T47D (cell line): ENCODE measurements at regions not wholly inside any gene's neighbourhood (a gene's known extent, or its start where the extent isn't known, plus 50 kb on each side); places are given as distances from the start of the nearest gene placed in this dataset.
"Not testable (repeated sequence)": the region's sequence is repeated elsewhere in the genome, so short reads cannot be mapped to it uniquely, and the experiment has no call there.

Experiments used
- DNase-seq, 2 experiments: peaks; one replicate each; pipeline versions ENCODE4 v3.0.0 to v3.0.0-alpha.2; 2011 to 2012; ENCODE audit warnings: low read depth in 1 of 2, low spot score in 1 of 2
- JUND ChIP-seq: IDR thresholded peaks from 2 replicates; pipeline ENCODE4 v1.6.1; 2012; ENCODE audit warnings: low read depth
- in situ Hi-C: cut with HindIII; loops from 2 replicates; pipeline ENCODE4 v1.10.0; 2016; ENCODE audit warnings: low sequenced_read_pairs, low pct_unique_long_range_greater_than_20kb

DNA sequence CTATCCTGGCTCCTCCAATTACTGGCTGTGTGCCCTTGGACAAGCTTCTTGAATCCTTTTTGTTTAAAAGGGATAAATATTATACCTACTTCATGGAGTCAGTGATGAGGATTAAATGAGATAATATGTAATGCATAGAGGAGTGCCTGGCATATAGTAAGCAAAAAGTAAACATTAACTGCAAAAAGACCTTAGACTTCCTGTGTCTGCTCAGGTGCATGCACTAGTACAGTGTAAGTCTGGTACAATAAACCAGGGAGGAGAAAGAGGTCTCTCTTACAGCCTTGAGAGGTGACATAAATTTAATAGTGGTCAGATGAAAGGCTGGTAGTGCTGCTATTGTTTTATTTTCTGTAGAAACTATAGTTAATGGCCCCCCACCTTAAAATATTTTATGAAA lies 305.2 kb upstream of the MIS18BP1 start:
- no peak for DNase-seq
- in situ Hi-C loops: no loop called here
- TF ChIP-seq JUND: no peak

DNA sequence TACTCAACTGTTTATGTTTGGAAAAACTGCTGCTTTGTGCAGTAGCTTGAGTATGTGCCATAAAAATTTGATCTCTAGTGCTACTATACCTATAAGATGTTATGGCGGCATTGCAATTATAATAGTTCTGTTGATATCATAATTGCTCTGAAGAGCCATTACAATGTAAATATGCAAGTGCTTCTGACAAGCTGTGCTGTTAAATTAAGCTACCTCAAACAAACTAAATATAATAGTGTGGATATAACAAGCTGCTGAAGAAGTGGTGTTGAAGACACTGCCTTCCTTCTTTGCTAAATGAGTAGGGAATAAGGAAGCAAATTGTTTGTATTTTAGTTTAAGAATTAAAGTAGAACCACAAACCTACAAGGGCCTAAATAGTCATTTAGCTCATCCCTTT lies 301.0 kb upstream of the MIS18BP1 start:
- no peak for DNase-seq
- in situ Hi-C loops: no loop called here
- TF ChIP-seq JUND: no peak

DNA sequence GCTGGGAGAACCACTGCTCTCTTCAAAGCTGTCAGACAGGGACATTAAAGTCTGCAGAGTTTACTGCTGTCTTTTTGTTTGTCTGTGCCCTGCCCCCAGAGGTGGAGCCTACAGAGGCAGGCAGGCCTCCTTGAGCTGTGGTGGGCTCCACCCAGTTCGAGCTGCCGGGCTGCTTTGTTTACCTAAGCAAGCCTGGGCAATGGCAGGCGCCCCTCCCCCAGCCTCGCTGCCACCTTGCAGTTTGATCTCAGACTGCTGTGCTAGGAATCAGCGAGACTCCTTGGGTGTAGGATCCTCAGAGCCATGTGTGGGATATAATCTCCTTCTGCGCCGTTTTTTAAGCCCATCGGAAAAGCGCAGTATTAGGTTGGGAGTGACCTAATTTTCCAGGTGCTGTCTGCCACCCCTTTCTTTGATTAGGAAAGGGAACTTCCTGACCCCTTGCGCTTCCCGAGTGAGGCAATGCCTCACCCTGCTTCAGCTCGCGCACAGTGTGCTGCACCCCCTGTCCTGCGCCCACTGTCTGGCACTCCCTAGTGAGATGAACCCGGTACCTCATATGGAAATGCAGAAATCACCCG lies 298.3 kb upstream of the MIS18BP1 start:
- DNase-seq: peak in 1 of 2 experiments; percentile 41
- in situ Hi-C loops: not testable (repeated sequence)

DNA sequence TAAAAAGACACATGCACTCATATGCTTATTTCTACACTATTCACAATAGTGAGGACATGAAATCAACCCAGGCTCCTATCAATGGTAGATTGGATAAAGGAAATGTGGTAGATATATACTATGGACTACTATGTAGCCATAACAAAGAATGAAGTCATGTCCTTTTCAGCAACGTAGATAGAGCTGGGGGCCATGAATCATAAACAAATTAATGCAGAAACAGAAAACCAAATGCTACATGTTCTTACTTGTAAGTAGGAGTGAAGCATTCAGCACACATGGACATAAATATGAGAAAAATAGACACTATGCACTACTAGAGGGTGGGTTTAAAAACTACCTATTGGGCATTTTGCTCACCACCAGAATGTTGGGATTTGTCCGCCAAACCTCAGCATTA lies 278.0 kb upstream of the MIS18BP1 start:
- TF ChIP-seq JUND: no peak
- in situ Hi-C loops: no loop called here
- no peak for DNase-seq

DNA sequence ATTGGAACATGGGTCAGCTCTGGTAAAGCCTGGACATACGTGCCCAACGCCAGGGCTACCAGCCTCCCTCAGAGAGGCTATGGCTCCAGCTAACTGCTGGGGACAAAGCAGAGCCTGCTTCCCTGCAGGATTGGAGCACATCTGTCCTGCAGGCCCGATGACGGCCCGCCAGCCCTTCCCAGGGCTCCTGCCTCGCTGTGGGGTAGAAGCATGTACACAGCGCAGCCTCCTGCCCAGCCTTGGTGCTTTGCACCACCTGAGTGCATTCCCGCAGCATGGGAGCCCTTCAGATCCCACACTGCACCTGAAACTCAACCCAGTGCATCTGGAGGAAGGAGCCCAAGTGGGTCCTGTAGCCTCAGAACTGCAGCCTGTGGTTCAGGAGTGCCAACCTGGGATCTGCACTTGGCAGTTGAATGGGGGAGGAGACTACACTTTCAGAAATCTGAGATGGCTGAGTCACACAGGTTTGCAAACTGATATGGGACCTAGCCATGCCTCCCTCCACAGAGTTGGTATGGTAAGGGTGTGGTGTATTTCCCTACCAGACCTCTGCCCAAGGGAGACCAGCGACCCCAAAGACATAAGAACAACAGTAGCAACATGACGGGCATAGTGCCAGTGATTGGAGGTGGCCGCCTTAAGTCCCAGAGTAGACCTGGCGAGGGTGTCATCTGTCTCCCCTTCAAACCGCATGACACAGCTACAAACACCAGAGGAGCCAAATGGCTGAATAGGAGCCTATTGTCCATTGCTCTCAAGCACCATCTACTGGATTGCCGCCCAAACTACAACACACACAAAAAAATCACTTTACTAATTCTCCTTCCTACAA lies 273.9 kb upstream of the MIS18BP1 start:
- peak; percentile 58 to 81 for DNase-seq
- no peak for TF ChIP-seq JUND
- in situ Hi-C loops: no loop called here

DNA sequence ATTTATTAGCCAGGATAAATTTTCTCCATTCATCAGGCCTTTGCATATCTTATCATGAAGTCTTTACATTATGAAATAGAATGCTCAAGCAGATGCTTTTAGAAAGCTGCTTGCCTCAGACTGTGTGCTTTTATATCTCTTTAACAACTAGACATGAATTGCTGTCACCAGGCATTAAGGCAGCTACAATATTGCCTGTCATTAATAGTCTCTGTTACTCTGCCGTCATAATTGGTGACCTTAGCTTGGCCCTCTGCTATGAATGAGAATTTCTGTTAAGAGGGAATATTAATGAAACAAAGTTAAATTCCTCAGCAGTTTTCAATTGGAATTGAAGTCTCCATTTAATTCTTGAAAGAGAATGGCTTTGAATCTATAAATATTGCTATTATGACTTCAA lies 266.8 kb upstream of the MIS18BP1 start:
- in situ Hi-C loops: no loop called here
- DNase-seq: no peak
- no peak for TF ChIP-seq JUND

DNA sequence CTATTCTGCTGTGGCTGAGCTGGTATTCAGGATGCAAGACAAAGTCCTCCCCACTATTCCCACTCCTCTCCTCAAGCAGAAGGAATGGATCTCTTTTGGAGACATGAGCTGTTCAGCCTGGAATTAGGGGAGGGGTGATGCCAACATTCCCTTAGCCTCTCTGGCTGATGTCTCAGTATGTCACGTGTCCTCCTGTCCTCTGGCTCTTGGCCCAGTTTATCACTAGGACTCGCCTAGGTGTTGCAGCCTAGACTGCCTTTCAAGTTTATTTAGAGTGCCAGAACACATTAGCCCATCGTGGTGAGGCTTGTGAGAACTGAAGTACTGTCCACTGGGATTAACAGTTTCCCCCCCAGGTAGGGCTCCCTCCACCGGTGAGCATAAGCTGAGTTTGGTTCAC lies 239.9 kb upstream of the MIS18BP1 start:
- no peak for DNase-seq
- no peak for TF ChIP-seq JUND
- in situ Hi-C loops: no loop called here

DNA sequence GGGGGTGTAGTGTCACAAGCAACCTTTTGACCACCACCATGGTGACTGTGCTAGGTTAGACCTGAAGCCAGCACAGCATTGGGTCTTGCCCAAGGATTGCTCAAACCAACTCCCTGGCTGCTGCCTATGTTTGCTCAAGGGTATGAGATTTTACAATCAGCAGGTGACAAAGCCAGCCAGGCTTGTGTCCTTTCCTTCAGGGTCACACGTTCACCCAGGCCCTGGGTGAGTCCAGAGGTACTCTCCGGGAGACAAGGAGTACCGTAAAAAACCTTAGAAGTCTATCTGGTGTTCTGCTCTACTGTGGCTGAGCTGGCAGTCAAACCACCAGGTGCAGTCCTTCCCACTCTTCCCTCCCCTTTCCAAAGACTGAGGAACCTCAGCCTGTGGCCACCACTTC lies 238.9 kb upstream of the MIS18BP1 start:
- no peak for TF ChIP-seq JUND
- in situ Hi-C loops: no loop called here
- no peak for DNase-seq

DNA sequence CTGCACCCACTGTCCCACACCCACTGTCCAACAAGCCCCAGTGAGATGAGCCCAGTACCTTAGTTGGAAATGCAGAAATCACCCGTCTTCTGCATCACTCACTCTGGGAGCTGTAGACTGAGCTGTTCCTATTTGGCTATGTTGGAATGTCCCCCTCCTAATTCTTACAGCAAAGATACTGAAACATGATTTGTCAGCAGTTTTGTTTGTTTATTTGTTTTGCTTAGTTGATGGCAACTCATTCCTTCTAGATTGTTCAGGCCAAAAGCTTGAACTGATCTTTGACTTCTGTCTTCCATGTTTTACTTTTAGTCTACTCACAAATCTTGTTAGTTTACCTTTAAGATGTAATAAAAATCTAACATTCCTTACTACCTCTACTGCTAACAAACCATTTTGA lies 233.6 kb upstream of the MIS18BP1 start:
- no peak for TF ChIP-seq JUND
- in situ Hi-C loops: no loop called here
- no peak for DNase-seq

DNA sequence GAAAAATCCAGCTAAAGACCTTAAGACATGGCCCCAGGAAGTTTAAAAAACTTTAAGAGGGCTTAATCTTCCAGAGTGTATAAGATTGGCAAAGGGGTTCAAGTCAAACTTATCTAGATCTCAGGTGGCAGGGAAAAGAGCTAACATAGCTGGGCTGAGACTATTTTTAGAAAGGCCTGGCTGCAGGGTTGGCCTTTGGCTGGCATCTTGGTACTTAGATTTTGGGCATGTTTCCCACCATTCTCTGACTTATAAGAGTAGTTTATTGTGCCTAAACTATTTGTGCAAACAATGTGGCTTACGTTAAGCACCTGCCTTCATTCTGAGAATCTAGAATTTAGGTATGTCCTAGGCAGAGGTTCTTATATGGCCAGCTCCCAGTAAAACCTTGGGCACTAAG lies 214.0 kb upstream of the MIS18BP1 start:
- in situ Hi-C loops: no loop called here
- no peak for DNase-seq
- no peak for TF ChIP-seq JUND

DNA sequence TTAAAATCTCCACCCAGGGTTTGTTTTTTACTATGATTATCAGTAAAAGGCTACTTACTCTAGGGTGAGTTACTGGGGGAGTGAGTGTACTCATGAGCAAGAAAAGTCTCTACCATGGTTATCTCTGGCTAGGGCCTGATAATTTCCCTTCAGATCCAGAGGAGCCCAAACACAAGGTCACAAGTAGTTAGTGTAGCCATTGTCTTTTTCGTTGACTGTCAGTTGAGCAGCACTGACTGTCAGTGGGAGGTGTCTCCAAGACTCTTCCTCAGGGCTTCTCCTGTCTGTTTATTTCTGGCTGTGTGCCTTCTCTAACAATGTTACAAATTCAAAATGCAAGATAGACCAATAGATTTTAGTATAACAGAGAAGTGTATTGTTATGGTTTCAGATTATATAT lies 181.2 kb upstream of the MIS18BP1 start:
- in situ Hi-C loops: no loop called here
- TF ChIP-seq JUND: no peak
- DNase-seq: no peak

DNA sequence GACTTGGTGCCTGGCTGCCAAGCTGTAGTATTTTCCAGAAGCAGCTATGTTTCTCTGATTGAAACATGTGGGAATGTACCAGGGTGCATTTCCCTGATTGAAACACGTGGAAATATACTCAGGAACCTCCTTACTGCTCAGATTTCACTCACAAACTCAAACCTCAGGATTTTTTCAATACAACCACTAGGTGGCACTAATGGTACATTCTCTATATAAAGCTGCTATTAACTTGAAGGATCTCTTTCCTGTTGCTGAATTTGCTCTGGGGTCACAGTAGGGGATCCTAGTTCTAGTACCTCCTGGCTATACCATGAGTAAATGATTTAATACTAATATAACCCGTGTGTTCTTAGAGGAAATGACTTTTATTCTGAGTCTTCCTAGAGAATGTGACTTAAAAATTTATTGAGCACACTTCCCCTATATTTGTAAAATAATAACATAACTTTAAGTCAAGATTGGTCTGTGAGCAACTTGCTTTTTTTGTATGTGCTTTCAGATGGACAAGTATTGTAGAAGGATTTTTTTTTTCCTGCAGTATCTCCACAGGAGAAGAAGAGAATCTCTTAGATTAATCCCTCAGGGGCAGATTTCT lies 173.8 kb upstream of the MIS18BP1 start:
- DNase-seq: peak; percentile 41 to 85
- TF ChIP-seq JUND: no peak
- in situ Hi-C loops: no loop called here

DNA sequence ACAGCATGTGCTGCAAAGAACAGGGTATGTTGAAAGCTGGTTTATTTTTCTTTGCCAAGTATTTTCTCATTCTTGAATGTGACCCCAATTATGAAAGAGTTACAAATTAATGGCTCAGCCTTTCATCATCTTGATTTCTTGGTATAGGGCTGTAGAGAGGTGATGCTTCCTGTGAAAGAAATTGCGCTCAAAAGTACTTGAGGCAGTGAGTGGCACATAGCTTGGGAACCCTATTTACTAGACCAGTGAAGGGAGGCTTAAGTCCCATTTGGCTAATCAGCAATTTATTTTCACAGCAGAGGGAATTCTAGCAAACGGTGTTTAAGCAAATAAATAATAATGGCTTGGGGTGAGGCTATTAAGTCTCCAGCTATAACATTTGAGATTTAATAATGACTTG lies 153.9 kb upstream of the MIS18BP1 start:
- in situ Hi-C loops: no loop called here
- TF ChIP-seq JUND: no peak

More for the DNA sequence above, 153.9 kb upstream of the MIS18BP1 start:
- no peak for DNase-seq
